NB4 (cell line): ENCODE measurements at regions not wholly inside any gene's neighbourhood (a gene's known extent, or its start where the extent isn't known, plus 50 kb on each side); places are given as distances from the start of the nearest gene placed in this dataset.

ENCODE experiments used
- DNase-seq: peaks from one replicate; pipeline ENCODE4 v3.0.0; 2010; ENCODE audit warnings: low read depth
- H3K4me3 ChIP-seq: one replicate; pipeline ENCODE4 v1.5.1; 2011; ENCODE audit warnings: mild to moderate bottlenecking, low read depth, low read length, moderate library complexity
- CTCF ChIP-seq: IDR thresholded peaks from one replicate; pipeline ENCODE4 v1.5.1; 2012; ENCODE audit warnings: low read depth, low read length
- MAX ChIP-seq: IDR thresholded peaks from 2 replicates; pipeline ENCODE4 v1.6.1; 2011; ENCODE audit warnings: low read depth, low read length
- MYC ChIP-seq: IDR thresholded peaks from 2 replicates; pipeline ENCODE4 v1.6.1; 2011; ENCODE audit warnings: low read depth, low read length
- POLR2A ChIP-seq: IDR thresholded peaks from 2 replicates; pipeline ENCODE4 v1.6.1; 2011; ENCODE audit warnings: mild to moderate bottlenecking; ENCODE audit not compliant: insufficient read length; ENCODE audit errors: extremely low read depth

- no peak overlapping the region for H3K4me3 ChIP-seq
- no peak for DNase-seq
- no peak for TF ChIP-seq MAX
- TF ChIP-seq CTCF = no peak
- TF ChIP-seq POLR2A = no peak
- TF ChIP-seq MYC = no peak
Observed at GRCh38 chr3:163852233-163852632, 1226.1 kb downstream of the SI start.

- no peak for DNase-seq
- TF ChIP-seq CTCF (no peak), POLR2A (no peak)
- H3K4me3 ChIP-seq = no peak overlapping the region
Observed at GRCh38 chr3:163838769-163839168, 1239.5 kb downstream of the SI start.

- H3K4me3 ChIP-seq = no peak overlapping the region
- DNase-seq = no peak
- TF ChIP-seq MAX = no peak
- no peak for TF ChIP-seq MYC
- no peak for TF ChIP-seq CTCF
- no peak for TF ChIP-seq POLR2A
Observed at GRCh38 chr3:163832547-163832946, 1245.7 kb downstream of the SI start.

- TF ChIP-seq MYC (no peak), CTCF (no peak), POLR2A (no peak), MAX (no peak)
- DNase-seq = no peak
- no peak overlapping the region for H3K4me3 ChIP-seq
Observed at GRCh38 chr3:163821841-163822240, 1256.5 kb downstream of the SI start.

GRCh38 chr3:163817015-163817414 is 1261.3 kb downstream of the SI start:
- DNase-seq = no peak
- no peak overlapping the region for H3K4me3 ChIP-seq
- no peak for TF ChIP-seq POLR2A
- no peak for TF ChIP-seq MAX
- no peak for TF ChIP-seq CTCF
- TF ChIP-seq MYC = no peak

GRCh38 chr3:163813935-163814334 is 1264.4 kb downstream of the SI start:
- no peak overlapping the region for H3K4me3 ChIP-seq
- no peak for DNase-seq
- no peak for TF ChIP-seq CTCF
- no peak for TF ChIP-seq MYC
- TF ChIP-seq POLR2A = no peak
- no peak for TF ChIP-seq MAX
